ENCODE measurements at regions not wholly inside any gene's neighbourhood (a gene's known extent, or its start where the extent isn't known, plus 50 kb on each side); places are given as distances from the start of the nearest gene placed in this dataset.

- DNase-seq (ENCODE audit: extremely low read depth, low read depth) = no peak
- no peak for TF ChIP-seq CTCF (IDR thresholded peaks at IDR 0.05; ENCODE audit: low read depth, low read length, missing control alignments)
- H3K4me3 ChIP-seq (replicated peaks; ENCODE audit: low read depth, low read length) = no peak overlapping the region
Measured at GRCh38 chr3:20698896-20699295, 512.9 kb upstream of the SGO1 start.

GRCh38 chr3:20696388-20697150, 510.6 kb upstream of the SGO1 start:
- H3K4me3 ChIP-seq (replicated peaks; ENCODE audit: low read depth, low read length) = no peak overlapping the region
- TF ChIP-seq CTCF (IDR thresholded peaks at IDR 0.05; ENCODE audit: low read depth, low read length, missing control alignments) = no peak
- DNase-seq (ENCODE audit: extremely low read depth, low read depth) = no peak

- no peak for TF ChIP-seq CTCF (IDR thresholded peaks at IDR 0.05; ENCODE audit: low read depth, low read length, missing control alignments)
- DNase-seq (ENCODE audit: extremely low read depth, low read depth) = no peak
- H3K4me3 ChIP-seq (replicated peaks; ENCODE audit: low read depth, low read length) = no peak overlapping the region
Measured at GRCh38 chr3:20692675-20693074, 506.7 kb upstream of the SGO1 start.

- no peak for TF ChIP-seq CTCF (IDR thresholded peaks at IDR 0.05; ENCODE audit: low read depth, low read length, missing control alignments)
- peak; percentile 12 for DNase-seq (ENCODE audit: extremely low read depth, low read depth)
- no peak overlapping the region for H3K4me3 ChIP-seq (replicated peaks; ENCODE audit: low read depth, low read length)
Measured at GRCh38 chr3:20683910-20684309, 497.9 kb upstream of the SGO1 start.

- DNase-seq (ENCODE audit: extremely low read depth, low read depth) = no peak
- no peak for TF ChIP-seq CTCF (IDR thresholded peaks at IDR 0.05; ENCODE audit: low read depth, low read length, missing control alignments)
- H3K4me3 ChIP-seq (replicated peaks; ENCODE audit: low read depth, low read length) = no peak overlapping the region
Measured at GRCh38 chr3:20682573-20682972, 496.6 kb upstream of the SGO1 start.

GRCh38 chr3:20680990-20681628, 495.1 kb upstream of the SGO1 start:
- no peak for TF ChIP-seq CTCF (IDR thresholded peaks at IDR 0.05; ENCODE audit: low read depth, low read length, missing control alignments)
- no peak for DNase-seq (ENCODE audit: extremely low read depth, low read depth)
- H3K4me3 ChIP-seq (replicated peaks; ENCODE audit: low read depth, low read length) = no peak overlapping the region

Data from HFF-Myc (cell line).